Stimulated activated CD4-positive, alpha-beta T cell treated with anti-CD3 and anti-CD28 coated beads, Interleukin-12 subunit alpha, Interleukin-12 subunit beta, amount 100 ng/mL, for 24 hours (primary cell): ENCODE measurements at regions not wholly inside any gene's neighbourhood (a gene's known extent, or its start where the extent isn't known, plus 50 kb on each side); places are given as distances from the start of the nearest gene placed in this dataset.
"Not testable (repeated sequence)": the region's sequence is repeated elsewhere in the genome, so short reads cannot be mapped to it uniquely, and the experiment has no call there.

Experiments
- DNase-seq, 2 experiments: peaks; one replicate each; pipeline ENCODE4 v3.0.0-alpha.2; 2020; ENCODE audit warnings: low read depth in 2 of 2

DNA sequence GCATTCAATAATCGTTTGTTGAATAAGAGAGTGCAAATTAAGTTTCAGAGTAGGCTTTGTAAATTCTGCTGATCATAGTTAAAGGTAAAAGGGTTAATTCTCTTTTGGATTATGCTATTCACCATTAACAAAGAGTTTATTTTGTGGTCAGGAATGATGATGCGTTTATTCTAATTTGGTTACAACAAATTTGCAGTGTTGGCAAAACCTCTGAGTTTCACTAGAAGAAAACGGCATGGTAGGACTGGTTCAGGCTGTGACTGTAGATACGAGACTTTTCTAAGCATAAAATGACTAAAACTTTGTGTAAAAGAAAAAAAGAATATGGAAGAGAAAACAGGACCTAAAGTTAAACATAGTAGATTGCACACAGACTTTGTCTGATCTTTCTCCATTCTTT, 234.7 kb downstream of the TLR4 start:
- no peak for DNase-seq

DNA sequence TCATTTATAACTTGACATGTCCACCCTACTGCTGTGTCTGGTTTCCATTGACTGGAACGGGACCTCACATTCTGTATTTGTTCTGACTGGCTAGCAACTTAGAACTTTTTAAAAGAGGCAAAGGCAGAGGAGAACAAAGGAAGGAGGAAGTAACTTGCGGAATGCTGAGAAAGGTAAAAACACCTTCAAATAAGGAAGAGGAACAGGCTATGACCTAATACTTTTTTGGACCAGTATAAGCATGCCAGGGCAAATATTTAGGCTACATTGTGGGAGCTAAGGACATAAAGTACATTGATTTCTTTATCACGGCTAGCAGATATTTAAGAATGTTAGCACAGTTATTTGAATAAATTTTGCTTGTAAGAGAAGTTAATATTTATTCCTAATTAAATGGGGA, 240.5 kb downstream of the TLR4 start:
- DNase-seq = not testable (repeated sequence)

DNA sequence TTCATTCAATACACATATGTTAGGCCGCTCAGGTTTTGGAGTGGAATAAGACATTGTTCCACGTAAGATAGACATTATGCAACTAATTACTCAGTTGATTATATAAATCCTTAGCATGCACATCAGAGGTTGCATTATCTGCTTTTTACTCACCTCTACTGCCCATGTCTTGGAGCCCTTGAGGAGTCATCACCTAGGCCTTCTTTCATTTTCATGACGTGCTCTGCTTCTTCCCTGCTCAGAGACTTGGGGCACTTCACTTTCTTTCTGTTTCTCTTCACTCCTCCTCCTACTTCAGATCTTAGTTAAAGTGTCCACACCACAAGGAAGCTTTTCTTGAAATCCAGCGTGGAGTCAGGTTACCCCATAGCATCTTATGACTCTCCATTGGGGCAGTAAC, 241.1 kb downstream of the TLR4 start:
- DNase-seq = no peak

DNA sequence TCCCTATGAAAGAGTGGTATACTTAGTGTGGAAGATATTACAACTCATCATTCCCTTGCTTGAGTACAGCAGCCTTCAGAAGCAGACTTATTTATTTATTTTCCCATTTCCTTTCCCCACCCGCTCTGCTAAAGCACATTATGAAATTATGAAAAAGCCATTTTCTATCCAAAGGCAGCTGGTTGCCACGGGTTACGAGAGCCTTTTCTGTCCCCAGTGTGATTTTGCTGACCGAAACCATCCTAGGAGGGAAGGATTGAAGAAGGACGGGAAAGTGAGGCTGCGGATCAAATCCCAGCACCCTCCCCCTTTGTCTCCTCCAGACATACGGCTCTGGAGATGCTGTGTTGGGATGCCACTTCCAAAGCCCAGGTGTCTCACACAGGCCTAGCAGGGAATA, 246.9 kb downstream of the TLR4 start:
- no peak for DNase-seq

DNA sequence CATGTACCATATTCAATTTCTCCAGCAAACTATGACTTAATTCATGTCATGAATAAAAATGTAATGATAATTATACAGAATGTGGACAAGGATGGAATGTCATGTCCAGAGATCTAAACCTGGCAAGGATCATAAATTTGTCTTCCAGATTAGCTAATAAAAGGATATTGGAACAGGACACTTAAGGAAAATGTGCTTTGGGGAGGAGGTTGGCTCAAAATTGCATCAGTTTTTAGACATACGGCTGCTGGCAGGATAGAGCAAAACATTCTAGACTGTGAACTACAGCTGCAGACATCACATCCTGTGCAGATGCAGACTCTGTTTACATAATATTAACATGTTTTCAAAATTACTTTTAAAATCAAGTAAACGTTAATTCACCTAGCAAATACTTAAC, 248.4 kb downstream of the TLR4 start:
- no peak for DNase-seq

DNA sequence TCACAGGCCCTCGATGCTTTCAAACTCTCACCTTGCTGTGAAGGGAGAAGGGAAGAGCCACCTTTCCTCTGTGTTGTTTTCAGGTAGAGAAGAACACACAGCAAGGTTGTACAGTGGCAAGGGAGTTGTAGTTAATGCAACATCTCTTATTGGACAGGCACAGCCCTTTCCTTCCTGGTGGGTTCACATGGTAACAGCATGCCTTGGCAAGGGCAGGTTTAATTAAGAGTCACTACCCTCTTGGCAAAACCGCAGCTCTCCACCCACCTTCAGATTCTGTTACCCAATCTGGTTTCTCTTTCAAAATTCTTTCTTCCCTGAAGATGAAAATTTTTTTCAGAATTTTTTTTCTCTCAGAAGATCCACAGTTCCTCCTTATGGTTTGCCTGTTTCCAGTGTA, 253.1 kb downstream of the TLR4 start:
- DNase-seq = no peak

DNA sequence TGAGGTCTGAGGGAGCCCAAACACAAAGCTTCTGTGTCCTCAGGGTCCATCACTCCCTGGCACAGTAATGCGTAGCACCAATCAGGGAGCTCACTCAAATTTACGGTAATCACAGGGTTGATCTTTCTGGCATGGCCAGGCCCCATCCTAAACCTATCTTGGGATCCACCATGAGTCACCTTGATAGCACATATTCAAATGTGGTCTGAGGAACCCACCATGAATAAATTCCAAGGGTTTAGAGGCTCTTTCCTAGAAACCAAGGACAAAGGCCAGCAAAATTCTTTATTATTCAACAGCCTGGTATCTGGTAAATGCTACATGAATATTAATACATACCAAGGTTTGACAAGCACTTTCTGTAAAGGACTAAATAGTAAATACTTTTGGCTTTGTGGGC, 254.5 kb downstream of the TLR4 start:
- DNase-seq = no peak

DNA sequence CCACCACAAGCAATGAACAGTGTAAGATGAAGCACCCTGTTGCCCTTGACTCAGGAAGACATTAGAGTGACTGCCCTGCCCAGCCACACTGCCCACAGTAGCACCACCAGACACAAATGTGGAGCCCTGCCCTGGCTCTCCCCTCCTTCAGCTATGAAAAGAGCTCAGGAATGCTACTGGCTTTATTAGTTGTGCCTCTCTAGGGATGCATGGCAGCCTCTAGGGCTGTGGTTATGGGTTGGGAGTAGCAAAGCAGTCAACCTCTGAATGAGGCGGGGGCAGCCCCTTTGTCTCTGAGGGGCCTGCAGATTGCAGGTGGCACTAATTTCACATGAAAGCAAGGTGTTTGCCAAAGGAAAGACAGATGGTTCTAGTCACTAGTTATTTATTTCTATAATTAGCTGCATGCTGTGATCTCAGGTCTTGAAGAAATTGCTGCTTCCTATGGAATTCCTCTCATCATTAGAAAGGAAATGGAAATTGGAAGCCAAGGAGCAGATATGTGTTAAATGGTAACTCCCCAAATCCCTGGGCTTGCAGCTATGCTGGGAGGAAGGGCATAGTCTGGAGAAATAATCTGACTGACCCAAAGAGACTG, 259.4 kb downstream of the TLR4 start:
- DNase-seq = no peak

DNA sequence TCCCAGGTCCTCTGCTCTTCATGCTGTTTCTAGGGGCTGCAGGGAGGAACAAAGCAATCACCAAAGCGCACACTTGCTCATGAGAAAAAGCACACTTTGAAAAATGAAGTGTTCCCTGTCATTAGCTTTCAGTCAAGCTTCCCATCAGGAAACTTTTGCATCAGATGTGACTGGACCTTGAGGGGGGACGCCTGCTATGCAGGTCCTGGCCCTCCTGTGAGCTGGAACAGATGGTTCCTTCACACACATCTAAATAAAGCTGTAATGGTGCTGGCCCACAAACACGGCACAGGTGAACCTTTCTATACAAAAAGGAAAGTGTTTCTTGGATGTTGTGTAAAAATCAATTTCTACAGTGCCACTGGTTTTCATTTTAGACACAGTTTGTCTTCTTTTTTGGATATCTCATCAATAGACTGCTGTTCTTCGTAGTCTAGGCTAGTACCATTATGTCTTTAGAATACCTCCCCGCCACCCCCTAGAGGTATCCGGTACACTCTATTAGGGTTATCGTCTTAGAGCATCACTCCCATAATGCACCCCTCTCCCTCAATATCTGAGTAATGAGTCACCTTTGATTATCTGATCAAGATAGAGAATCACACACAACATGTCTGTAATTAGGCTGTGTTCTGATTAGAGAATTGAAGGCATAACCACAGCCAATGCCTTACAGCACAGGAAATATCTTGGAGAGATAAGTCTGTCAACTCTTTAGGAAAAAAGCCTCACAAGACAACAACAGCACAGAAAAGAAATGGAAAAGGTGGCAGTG, 266.3 kb downstream of the TLR4 start:
- no peak for DNase-seq

DNA sequence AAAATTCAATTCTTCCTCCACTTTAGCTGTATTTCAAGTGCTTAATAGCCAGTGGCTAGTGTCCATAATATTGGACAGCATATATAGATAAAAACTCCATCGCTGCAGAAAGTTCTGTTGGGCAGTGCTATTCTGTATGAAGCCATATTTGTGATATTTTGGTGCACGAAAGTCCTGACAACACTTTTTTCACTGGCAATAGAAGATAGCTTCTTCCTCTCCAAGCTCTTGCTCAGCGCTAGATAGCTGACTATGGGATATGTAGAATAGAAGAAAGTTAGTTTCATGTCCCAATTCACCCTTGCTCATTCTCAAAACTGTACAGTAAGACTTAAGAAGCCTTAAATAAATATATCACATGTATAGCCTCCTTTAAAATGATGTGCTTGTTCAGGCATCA, 269.9 kb downstream of the TLR4 start:
- DNase-seq = no peak

DNA sequence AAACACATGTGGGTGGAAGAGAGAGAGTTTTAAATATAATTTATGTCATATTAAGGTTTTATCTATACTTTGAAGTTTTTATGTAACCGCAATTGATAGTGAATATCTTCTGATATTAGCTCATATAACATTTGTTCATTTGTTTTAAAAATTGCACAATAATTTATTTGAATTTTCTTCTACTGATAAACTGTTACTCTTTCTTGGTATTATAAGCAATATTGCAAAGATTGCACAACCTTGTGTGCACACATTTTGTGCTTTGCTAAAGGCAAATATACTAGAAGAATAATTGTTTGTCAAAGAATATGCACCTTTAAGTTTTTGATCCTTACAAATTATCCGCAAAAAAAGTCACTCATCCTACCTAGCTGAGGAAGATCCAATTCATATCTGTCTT, 275.7 kb downstream of the TLR4 start:
- DNase-seq = no peak

DNA sequence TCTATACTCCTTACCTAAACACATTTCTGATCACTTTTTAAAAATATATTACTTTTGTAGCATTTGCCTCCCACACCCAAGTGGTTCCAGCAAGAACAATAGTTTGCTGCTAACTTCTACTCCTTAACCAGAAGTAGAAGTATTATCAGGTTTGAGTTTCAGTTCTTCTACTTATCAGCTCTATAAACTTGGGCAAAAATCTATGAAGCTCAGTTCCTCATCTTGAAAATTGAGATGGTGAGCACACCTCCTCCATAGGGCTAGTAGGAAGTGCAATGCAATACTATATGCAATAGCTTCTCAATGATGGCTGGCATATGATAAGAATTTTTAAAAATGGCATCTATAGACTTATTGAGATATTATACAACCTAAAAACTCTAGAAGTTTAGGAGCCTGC, 283.7 kb downstream of the TLR4 start:
- DNase-seq = no peak

DNA sequence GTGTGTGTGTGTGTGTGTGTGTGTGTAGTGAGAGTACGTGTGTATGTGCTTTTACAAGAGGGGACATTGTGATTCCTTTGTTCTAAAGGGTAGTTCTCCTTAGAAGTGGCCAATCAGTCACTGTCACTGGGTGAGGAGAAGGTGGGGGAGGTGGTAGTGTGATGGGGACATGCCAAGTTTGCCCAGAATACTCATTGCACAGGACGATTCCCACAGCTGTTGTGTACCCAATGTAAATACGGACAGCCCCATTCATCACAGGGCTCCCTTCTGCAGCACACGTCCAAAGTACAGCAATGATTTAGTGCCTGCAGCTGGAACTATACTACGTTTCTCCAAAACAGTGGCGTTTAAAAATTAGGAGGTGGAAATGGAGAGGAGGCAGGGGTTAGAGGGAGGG, 287.8 kb downstream of the TLR4 start:
- DNase-seq = no peak

DNA sequence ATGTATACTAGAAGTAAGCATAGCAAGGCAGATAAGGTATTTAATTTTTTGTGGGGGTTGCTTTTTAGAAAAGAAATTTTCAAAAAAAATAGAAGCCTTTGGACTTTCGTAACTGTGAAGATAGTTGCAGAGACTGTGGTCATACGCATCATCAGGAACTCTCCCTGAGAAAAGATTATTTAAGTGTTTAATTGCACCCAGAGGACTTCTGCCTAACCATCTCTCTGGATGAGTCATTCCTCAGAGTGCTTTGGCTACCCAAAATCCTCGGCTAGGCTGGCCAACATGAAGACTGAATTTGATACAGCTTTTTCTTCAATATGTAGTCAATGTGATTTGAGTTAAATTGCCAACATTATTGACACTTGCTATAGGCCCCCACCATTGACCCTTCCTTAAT, 296.4 kb downstream of the TLR4 start:
- DNase-seq = no peak

DNA sequence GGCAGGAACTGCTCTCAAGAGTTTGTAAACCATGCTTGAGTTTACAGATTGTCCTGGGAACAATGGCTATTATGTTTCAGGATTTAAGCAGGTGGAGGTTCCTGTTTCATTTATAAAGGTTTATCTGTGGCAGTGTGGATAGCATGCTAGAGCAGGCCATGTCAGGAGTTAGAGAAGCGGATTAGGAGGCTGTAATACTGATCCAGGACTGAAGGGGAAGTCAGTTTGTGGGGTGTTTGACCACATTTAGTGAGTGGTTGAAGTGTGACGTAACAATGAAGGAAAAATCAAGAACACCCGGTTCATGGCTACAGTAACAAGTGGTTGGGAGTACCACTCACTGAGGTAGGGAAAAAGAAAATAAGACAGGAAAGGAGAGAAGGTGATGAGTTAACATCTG, 299.0 kb downstream of the TLR4 start:
- DNase-seq = no peak

DNA sequence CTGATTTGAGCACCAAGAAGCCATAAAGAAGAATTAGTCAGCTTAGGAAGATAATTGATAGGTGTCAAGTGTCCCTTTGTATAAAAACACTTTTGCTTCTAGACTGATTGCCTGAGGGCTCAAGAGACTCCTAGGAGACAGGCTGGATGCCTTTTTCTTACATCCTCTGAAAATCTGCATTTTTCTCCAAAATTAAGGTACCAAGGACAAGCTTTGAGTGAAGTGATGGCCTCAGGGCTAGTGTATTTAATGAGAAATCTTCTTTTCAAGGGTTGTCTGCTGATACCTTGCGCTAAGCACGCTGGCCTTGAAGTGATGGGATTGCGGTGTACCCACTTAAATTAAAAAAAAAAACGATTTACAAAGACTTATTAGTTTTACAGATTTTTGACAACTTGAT, 304.0 kb downstream of the TLR4 start:
- DNase-seq = no peak

DNA sequence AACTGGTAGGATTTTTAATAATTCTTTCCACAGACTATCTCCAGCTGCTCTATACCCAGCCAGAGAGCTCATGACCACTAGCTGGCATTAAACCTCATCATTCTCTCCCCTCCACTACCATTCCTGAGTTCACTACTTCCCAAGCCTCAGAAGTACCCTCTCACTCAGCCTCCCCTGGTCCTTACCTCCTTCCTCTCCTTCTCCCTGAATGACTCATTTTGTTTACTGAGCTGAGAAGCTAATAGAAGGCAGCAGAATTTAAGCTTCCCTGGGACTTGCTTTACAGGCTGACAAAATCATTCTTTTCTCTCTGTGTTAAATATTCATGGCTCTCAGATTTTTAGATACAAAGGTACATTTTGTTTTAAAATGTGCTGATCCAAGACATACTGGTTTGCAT, 305.4 kb downstream of the TLR4 start:
- DNase-seq = no peak

DNA sequence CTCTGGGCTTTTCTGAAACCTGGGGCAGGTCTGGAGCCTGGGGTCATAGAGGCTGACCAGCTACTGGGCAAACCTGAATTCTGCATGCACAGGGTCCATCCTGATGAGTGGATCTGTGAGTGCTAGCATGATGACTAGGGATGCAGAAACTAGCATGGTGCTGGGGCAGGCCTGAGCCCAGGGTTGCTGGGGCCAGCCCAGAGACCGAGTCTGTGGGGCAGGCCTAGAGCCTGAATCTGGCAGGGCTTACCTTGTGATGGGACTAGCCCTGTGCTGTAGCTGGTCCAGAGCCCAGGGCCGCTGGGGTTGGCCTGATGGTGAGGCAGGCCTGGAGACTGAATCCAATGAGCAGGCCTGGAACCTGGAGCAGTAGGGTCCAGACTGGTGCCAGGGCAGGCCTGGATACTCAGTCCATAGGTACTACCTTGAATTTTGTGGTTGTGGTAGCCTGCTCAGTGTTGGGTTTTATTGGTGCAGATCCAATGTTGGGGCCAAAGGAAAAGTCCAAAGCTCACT, 313.5 kb downstream of the TLR4 start:
- no peak for DNase-seq

DNA sequence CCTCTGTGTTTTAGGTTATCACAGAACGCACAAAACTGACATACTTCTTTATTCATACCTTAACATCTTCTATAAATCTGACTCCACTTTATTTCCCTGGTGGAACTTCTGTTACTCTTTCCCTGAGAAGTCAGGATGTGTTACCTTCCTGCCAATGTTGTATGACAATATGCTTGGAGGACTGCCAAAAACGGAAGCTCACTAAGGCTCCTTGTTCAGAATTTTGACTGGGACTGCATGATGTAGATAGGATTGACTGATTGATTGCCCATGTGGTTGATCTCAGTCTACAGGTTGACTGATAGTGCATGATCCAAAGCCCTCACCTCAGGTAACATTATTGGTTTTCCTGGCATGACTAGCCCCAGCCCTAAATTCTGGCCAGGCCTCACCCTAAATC, 319.4 kb downstream of the TLR4 start:
- DNase-seq = no peak

DNA sequence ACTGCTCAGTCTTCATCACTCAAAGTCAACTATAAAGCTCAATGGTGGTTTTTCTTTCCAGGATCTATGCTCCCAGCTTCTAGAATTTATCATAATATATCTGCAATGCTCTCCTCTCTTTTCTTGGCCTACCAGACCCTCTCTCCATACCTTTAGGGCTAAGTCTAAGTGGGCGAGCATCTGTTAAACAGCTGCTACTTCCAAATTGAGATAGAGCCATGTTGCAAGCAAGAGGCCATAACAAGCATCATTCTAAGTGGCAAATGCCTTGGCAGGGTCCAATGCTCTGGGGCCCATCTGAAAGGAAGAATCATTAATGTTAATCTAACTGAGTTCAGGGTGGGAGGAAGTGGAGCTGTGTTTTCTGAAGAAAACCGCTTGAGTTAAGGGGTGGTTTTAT, 324.0 kb downstream of the TLR4 start:
- DNase-seq = no peak

DNA sequence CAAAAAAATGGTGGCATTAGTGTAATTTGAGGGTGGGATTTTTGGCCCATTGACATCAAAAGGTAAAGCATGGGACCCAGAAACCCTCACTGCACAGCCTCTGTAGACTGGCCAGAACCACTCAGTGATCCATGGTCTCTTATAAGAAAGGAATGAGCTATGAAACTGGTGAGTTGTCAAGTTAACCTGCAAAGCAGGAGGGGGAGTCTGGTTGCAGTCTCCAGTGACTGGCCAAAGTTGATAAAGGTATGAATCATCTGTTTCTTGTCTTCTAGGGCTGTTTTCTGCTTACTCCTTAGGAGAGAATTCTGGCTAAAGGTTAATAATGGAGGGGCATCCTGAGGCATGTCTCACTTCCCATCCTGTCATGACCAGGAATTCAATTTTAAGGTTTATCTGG, 325.2 kb downstream of the TLR4 start:
- DNase-seq = no peak

DNA sequence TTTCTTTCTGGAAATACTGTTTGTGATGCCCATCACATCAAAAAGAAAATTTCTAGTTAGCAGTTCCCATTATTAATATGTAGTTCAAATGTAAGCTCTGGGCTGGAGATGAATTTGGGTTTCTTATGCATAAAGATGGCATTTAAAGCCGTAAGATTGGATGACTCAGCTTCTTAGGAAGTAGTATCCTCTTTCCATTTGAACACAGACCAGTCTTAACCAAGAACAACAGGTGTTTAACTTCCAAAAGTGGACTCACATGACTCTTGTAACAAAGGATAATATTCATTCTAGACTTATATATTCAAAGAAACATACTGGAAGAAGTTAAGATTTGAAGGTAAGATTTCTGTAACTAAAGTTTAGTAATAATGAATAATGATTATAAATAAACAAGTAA, 330.5 kb downstream of the TLR4 start:
- no peak for DNase-seq

DNA sequence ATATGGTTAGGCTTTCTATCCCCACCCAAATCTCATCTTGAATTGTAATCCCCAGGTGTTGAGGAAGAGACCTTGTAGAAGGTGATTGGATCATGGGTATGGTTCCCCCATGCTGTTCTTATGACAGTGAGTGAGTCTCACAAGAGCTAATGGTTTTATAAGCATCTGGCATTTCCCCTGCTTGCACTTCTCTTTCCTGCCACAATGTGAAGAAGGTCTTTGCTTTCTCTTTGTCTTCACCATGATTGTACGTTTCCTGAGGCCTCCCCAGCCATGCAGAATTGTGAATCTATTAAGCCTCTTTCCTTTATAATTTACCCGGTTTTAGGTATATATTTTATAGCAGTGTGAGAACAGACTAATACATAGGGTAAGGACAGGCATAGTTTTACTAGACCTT, 334.5 kb downstream of the TLR4 start:
- no peak for DNase-seq

DNA sequence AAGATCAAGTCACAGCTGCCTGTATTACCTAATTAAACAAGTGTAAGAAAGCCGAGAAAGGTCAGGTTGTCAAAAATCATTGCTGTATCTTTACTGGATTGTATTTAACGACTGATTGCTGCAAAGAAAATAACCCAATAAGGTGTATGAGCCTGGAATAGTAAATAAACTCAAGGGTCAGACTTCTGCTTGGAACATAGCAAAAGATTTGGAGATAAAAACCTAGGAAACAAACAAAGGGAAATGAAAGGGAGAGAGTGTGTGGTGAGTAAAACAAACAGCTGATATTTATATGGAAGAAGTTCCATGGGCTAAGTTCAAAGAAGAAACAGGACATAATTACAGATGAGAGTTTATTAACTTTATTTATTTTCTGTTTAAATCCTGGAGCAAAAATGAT, 354.0 kb downstream of the TLR4 start:
- no peak for DNase-seq
